ENCODE measurements at regions not wholly inside any gene's neighbourhood (a gene's known extent, or its start where the extent isn't known, plus 50 kb on each side); places are given as distances from the start of the nearest gene placed in this dataset.

DNA sequence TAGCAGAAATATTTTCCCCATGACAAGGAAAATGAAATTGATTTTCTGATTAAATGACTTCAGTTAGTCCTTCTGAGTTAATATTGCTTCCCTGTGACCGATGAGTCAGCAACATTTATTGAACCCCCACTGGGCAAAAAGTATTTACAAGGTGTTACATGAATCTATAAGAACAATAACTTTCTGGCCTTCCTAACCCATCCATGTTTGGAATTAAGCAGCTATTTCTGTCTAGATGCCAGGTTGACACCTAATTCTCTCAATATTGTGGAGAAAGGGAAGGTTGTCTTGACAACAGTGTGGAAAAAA is 112.9 kb upstream of the JAZF1 start:
- no peak for DNase-seq (ENCODE audit: low read depth)

DNA sequence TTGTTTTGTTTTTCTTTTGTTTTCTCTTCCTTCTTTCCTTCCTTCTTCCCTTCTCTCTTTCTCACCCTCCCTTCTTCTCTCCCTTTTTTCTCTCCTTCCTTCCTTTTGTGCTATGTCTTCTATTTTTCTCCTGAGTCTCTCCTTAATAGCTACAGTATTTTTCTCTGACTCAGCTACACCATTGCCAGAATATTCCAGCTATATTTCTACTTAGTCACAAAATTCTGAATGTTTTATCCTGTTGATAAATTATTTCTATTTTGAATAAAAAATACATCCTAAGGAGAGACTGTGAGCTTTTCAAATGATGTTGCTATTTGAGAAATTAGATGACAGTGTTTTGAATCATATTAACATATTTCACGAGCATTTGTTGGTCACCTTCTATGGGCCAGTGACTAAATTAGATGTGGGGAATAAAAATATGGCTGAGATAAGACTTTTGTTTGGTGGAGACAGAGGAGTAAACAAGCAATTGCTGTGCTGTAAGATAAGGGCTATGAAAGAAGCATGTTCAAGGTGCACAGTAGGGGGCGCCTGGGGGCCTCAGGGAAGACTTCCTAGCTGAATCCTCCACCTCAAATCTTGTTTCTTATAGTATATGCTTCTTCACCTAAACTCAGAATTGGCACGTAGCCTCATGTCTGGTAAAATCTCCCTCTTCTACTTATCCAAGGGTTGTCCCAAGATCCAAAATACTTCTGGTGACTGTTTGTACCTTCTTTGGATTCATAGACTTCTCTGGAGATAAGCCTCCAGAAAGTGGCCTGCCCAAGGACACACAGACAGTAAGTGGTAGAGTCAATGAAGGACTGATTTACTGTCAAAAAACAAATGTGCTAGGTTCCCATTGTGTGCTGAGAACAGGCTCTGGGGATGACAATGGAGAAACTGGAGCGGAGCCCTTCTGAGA is 115.5 kb upstream of the CREB5 start:
- DNase-seq (ENCODE audit: low read depth): no peak

DNA sequence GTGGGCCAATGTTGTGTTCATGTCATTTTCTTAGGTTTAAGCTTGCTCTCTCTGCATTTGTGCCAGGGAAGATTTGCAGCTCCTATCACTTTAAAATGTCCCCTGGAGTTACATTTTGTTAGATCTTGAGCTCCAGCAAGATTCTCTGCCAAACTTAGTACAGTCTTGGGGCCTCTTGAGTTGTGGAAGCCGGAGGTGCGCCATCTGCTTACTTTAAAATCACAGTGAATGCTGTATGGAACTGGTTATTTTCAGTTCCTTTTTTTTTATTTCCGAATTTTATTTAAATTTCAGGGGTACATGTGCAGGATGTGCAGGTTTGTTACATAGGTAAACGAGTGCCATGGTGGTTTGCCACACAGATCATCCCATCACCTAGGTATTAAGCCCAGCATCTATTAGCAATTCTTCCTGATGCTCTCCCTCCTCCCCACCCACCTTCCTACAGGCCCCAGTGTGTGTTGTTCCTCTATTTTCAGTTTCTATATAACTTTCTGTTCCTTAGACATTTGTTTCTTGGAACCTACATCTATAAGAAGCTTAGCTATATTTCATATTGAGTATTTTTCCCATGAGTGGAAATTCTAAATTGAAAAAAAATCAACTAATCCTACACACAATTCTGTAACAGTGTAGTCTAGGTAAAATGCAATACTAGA is 114.4 kb upstream of the CREB5 start:
- DNase-seq (ENCODE audit: low read depth): no peak

DNA sequence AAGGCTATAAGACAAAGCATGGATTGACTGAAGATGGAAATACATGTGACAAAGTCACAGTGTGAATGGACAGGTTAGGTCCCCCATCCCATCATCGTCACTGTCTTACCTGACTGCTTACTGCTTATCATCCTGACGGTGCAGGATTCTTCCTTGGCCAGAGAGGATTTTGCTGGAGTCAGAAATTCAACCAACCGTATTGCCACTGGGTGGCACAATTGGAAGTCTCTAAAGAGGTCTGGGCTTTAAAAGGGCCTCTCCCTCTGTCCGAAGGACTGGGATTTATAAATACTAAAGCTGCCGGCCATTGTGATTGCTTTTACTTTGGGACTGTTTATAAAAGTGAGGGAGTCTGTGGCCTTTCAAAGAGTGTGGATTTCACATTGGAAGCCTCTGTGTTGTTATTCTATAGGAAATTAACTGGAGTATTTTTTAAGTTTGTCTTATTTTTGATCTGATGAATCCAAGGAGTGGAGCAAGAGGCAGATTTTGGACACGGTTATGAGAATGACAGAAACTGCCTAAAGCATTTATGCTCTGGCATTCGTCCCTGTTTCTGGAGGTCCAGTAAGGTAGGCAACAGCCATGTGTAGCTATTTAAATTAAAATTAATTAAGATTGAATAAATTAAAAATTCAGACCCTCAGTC is 113.3 kb upstream of the CREB5 start:
- no peak for DNase-seq (ENCODE audit: low read depth)

- DNase-seq (ENCODE audit: low read depth): no peak
Observed at GRCh38 chr7:28299556-28299955, 112.8 kb upstream of the CREB5 start.

GRCh38 chr7:28300488-28300887 is 111.8 kb upstream of the CREB5 start:
- DNase-seq (ENCODE audit: low read depth): no peak

DNA sequence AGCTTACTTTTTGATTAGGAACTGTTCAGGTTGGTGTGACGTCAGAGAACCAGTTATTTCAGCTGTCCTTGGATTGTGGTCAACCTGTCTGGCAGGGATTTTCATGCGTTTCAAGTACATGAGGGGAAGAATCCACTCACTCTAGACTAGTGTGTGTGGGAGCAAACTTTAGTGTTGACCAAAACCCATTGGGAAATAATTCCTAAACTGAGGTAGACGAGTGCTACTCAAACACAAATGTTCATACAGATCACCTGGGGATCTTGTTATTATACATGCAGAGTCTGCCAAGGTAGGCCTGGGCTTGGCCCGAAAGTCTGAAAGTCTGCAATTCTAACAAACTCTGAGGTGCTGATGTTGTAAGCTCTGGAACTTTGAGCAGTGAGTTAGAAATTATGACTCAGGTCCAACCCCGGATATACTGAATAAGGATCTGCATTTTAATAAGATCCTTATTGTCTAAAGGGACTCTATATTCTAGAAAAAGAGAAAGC is 111.1 kb upstream of the CREB5 start:
- DNase-seq (ENCODE audit: low read depth): no peak

GRCh38 chr7:28304290-28304689 is 108.0 kb upstream of the CREB5 start:
- no peak for DNase-seq (ENCODE audit: low read depth)

- no peak for DNase-seq (ENCODE audit: low read depth)
Observed at GRCh38 chr7:28309704-28310459, 102.4 kb upstream of the CREB5 start.

DNA sequence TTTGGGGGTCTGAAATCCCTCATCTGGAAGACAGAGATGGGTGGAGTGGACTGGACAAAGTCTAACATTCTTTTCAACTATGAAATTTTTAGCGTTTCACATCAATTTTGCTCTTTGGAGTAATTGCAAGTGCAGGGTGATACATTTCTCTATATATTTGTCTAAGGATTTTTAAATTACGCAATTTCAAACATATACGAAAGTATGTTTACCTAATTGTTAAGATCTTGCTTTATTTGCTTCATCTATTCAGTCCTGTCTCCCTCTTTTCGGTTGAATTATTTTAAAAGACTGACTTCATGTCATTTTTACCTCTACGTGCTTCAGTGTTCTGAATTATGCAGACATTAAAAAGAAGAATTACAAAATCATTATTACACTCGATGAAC is 101.9 kb upstream of the CREB5 start:
- DNase-seq (ENCODE audit: low read depth): no peak

GRCh38 chr7:28311670-28312069 is 100.6 kb upstream of the CREB5 start:
- no peak for DNase-seq (ENCODE audit: low read depth)

DNA sequence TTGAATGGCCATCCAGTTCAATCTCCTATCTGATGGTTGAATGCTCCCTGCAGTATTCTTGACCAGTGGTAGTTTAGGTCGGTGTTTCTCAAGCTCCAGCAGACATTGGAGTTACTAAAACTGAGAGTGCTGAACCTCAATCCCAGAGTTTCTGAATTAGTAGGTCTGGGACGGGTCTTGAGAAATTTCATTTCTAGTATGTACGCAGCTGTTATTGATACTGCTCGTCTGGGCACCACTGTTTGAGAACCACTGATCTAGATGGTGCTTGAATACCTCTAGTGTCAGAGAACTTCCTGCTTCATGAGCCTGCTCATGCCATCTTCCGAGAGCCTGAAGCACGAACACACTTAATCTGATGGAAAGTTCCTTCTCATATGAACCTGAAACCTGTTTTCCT is 99.4 kb upstream of the CREB5 start:
- DNase-seq (ENCODE audit: low read depth): no peak

DNA sequence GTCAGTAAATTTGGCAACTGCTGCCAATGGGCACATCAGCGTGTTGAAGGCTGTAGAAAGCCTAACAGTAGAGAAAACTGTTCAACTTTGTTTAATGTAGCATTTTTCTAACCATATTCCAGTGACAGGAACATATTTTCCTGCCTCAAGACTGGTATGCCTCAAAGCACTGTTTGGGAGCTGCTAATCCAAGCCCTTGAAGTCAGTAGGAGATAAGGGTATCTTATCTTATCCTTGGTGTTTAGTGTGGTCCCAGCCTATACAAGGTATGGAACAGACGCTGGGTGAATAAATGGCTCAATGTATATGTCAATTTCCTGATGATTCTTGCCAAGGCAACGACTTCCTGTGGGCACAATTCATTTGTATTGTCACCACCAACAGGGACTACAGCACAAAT is 97.5 kb upstream of the CREB5 start:
- no peak for DNase-seq (ENCODE audit: low read depth)

DNA sequence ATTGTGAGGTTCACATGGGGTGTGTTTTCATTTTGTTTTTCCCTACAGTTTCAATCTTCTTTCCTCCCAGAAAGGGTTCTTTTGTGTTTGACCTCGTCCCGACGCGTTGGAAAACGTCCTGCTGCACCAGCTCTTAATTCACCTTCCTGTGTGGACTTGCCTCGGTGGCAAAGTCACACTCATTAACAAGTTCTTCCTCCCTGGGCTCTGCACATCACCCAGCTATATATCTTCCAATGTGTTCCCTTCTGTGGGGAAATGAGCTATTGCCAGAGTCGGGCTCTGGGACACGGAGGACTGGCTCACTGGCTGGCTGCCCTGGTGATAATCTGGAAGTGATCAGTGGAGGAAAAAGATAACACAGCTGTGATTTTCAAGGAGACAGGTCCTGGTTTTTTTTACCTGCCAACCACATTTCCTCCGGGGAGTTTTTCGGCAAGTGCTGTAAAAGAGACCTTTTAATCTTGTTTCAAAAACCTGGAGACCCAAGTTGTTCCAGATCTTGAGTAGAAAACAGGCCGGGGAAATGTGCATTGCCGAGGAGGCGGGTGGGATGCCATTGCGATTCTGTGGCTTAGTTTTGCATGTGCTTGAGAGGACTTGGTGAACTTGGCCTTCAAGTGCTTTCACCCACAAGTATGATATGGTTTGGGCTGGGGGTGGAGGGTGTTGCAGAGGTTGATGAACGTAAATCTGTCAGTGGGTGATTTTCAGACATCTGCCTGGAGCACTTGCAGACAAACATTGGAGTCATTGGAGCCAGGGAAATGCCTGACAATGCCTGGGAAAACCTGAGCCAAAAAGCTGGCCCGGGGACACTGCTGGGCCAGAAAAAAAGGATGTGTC is 96.5 kb upstream of the CREB5 start:
- DNase-seq (ENCODE audit: low read depth): no peak

DNA sequence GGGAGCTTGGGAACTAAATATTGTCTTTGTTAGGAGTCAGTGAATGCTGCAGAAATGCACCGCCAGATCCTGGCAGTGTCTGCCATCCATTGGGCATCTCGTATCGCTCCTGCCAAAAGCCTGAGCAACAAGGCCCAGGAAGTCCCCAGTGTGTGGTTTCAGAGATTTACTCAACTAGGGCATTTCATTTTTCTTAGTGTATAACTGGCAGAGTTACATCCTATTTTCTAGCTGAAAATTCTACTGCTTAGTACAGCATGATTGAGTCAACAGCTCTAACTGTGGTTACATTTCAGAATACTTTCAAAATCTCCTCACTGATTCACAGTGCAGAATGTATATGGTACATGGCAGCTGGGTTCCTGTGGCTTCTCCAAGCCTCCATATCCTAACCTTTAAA is 95.8 kb upstream of the CREB5 start:
- no peak for DNase-seq (ENCODE audit: low read depth)

- DNase-seq (ENCODE audit: low read depth): no peak
Observed at GRCh38 chr7:28318101-28318762, 94.1 kb upstream of the CREB5 start.

GRCh38 chr7:28323833-28324232 is 88.5 kb upstream of the CREB5 start:
- no peak for DNase-seq (ENCODE audit: low read depth)

GRCh38 chr7:28328146-28328545 is 84.2 kb upstream of the CREB5 start:
- no peak for DNase-seq (ENCODE audit: low read depth)

DNA sequence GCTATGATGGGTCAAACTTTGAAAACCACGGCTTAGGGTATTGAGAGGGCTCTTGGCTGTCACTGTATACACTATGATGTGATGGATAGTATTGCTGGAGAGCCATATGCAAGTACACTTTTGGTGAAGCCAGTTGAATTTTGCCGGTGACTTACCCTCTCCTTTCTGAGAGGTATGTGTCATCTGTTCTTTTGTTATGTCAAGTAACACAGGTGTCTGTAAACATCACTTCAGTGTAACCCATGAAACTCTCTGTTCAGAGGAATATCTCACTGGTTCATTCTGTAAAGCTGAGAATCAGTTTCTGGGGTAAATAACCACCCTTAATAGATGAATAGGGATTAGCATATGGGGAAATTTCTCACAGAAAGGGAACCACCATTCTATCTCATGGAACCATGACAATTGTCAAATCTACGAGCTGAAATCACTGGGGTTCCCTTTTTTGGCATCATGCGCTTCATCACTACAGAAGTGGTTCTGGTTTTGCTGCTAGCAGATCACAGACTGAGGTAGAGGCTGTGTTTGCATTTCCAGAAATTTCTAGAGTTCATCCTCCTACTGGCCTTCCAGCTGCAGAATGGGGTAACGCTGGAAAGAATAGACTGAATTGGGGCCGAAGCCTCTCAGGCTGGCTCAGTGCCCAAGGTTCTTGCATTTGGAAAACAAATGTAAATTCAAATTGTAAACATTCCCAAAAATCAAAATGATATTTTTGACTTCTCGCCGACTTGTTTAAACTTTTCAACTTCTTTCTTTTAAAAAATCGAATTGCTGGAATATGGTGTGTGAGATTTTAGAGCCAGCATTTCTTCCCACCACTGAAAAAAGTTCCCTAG is 83.3 kb upstream of the CREB5 start:
- DNase-seq (ENCODE audit: low read depth): no peak
